Activated T-cell treated with anti-CD3 and anti-CD28 coated beads, Interleukin-2, amount 50 U/mL, for 72 hours (primary cell): ENCODE measurements at regions not wholly inside any gene's neighbourhood (a gene's known extent, or its start where the extent isn't known, plus 50 kb on each side); places are given as distances from the start of the nearest gene placed in this dataset.
A peak's percentile ranks its signal among the peaks of the same experiment; 100 is the strongest.
"Not testable (repeated sequence)": the region's sequence is repeated elsewhere in the genome, so short reads cannot be mapped to it uniquely, and the experiment has no call there.

Source experiments
- ATAC-seq, 2 donors: fragments of 150-1000 bp; cut with Tn5 transposase; replicated peaks in 1 of 2; 2 replicates each; pipeline ENCODE4 v1.10.0; 2021; ENCODE audit warnings: moderate library complexity in 2 of 2, mild to moderate bottlenecking in 1 of 2
- DNase-seq, 2 donors: peaks; one replicate each; pipeline ENCODE4 v3.0.0; 2021 to 2022; ENCODE audit warnings: mixed read lengths in 1 of 2
- H3K27ac Mint-ChIP-seq: one replicate; pipeline ENCODE4 v1.8.0; 2022; ENCODE audit warnings: mild to moderate bottlenecking, moderate library complexity, mixed read lengths
- H3K27me3 Mint-ChIP-seq: one replicate; pipeline ENCODE4 v1.8.0; 2022; ENCODE audit warnings: low read depth, mixed read lengths
- H3K36me3 Mint-ChIP-seq, 2 donors: one replicate each; pipeline ENCODE4 v1.8.0; 2022; ENCODE audit warnings: mixed read lengths in 2 of 2, mild to moderate bottlenecking in 1 of 2; ENCODE audit not compliant: insufficient read depth in 2 of 2
- H3K4me1 Mint-ChIP-seq: one replicate; pipeline ENCODE4 v1.8.0; 2022; ENCODE audit warnings: low read depth, mixed read lengths
- H3K4me3 Mint-ChIP-seq, 2 donors: one replicate each; pipeline ENCODE4 v1.8.0; 2022; ENCODE audit warnings: mild to moderate bottlenecking in 2 of 2, mixed read lengths in 2 of 2, moderate library complexity in 2 of 2
- H3K9me3 Mint-ChIP-seq, 2 donors: one replicate each; pipeline ENCODE4 v1.8.0; 2022; ENCODE audit warnings: mixed read lengths in 2 of 2

- no peak for ATAC-seq
- DNase-seq: no peak
- Mint-ChIP-seq H3K27ac (no peak overlapping the region), H3K4me3 (no peak overlapping the region), H3K9me3 (peaks cover 22 to 25% of the 10 kb centered on the region in 2 donors), H3K4me1 (peaks cover 5% of the 10 kb centered on the region), H3K27me3 (no peaks in the 10 kb centered on the region), H3K36me3 (peaks cover 17 to 23% of the 10 kb centered on the region in 2 donors)
Measured at GRCh38 chr12:46635818-46636217, 190.0 kb downstream of the SLC38A4 start.

GRCh38 chr12:46629331-46630229 is 196.2 kb downstream of the SLC38A4 start:
- no peak overlapping the region for H3K4me3 Mint-ChIP-seq
- DNase-seq (no peak), ATAC-seq (no peak)
- peaks cover 0 to 1% of the 10 kb centered on the region in 2 donors for H3K36me3 Mint-ChIP-seq
- H3K9me3 Mint-ChIP-seq: peaks cover 0 to 3% of the 10 kb centered on the region in 2 donors
- H3K4me1 Mint-ChIP-seq: peaks cover 5% of the 10 kb centered on the region
- H3K27ac Mint-ChIP-seq: no peak overlapping the region
- no peaks in the 10 kb centered on the region for H3K27me3 Mint-ChIP-seq

DNA sequence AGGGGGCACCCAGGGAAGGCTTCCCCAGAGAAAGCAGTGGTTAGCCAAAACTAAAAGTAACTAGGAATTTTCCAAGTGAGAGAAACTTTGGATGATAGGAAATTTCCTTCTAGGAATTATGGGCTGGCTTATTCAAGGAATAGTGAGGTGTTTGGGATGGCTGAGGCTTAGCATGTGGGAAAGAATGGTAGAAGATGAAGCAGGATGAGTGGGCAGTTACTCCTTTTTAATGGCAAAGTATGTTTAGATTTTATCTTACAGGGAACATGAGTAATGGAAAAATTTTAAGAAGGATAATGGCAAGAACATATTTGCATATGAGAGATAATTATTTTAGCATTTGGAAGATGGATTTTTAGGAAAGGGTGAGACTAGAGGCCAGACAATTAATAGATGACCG is 197.6 kb downstream of the SLC38A4 start:
- Mint-ChIP-seq H3K4me1 (peaks cover 5% of the 10 kb centered on the region), H3K9me3 (peaks cover 0 to 3% of the 10 kb centered on the region in 2 donors)

GRCh38 chr12:46627686-46628085 is 198.1 kb downstream of the SLC38A4 start:
- peaks cover 5% of the 10 kb centered on the region for H3K4me1 Mint-ChIP-seq
- H3K9me3 Mint-ChIP-seq: peaks cover 0 to 3% of the 10 kb centered on the region in 2 donors
- H3K36me3 Mint-ChIP-seq: no peaks in the 10 kb centered on the region
- no peak for DNase-seq
- no peaks in the 10 kb centered on the region for H3K27me3 Mint-ChIP-seq
- ATAC-seq: no peak
- no peak overlapping the region for H3K4me3 Mint-ChIP-seq
- no peak overlapping the region for H3K27ac Mint-ChIP-seq

More for the DNA sequence above, 197.6 kb downstream of the SLC38A4 start:
- Mint-ChIP-seq H3K36me3 (no peaks in the 10 kb centered on the region), H3K27me3 (no peaks in the 10 kb centered on the region), H3K4me3 (no peak overlapping the region), H3K27ac (no peak overlapping the region)
- DNase-seq (no peak), ATAC-seq (no peak)

GRCh38 chr12:46619474-46619873 is 206.3 kb downstream of the SLC38A4 start:
- DNase-seq, H3K4me3 Mint-ChIP-seq, H3K4me1 Mint-ChIP-seq, H3K27me3 Mint-ChIP-seq, H3K9me3 Mint-ChIP-seq, ATAC-seq, H3K27ac Mint-ChIP-seq: not testable (repeated sequence)
- H3K36me3 Mint-ChIP-seq: peaks cover 11 to 28% of the 10 kb centered on the region in 2 donors

DNA sequence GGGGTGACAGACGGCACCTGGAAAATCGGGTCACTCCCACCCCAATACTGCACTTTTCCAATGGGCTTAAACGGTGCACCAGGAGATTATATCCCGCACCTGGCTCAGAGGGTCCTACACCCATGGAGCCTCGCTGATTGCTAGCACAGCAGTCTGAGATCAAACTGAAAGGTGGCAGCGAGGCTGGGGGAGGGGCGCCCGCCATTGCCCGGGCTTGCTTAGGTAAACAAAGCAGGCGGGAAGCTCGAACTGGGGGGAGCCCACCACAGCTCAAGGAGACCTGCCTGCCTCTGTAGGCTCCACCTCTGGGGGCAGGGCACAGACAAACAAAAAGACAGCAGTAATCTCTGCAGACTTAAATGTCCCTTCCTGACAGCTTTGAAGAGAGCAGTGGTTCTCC is 208.1 kb downstream of the SLC38A4 start:
- not testable (repeated sequence) for DNase-seq, H3K27ac Mint-ChIP-seq, H3K4me1 Mint-ChIP-seq, H3K4me3 Mint-ChIP-seq, ATAC-seq, H3K27me3 Mint-ChIP-seq
- Mint-ChIP-seq H3K36me3 (peaks cover 13 to 32% of the 10 kb centered on the region in 2 donors), H3K9me3 (peaks cover 10 to 12% of the 10 kb centered on the region in 2 donors)

DNA sequence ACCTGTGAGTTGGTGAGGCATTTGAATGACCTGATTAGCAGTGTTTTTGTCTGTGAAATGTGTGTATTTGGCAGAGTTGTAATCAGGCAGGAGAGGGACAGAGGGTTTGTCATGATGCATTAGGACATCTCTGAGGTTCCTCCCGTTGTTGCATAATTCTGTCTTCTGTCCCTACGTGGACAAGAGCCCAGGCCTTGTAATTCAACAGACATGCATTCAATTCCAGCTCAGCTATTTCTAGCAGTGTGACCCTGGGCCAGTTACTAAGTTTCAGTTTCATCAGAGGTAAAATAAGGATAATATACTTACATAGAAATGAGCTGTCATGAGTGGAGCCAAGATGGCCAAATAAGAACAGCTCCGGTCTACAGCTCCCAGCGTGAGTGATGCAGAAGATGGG is 208.6 kb downstream of the SLC38A4 start:
- DNase-seq: no peak
- H3K9me3 Mint-ChIP-seq: peaks cover 9 to 16% of the 10 kb centered on the region in 2 donors
- ATAC-seq: no peak
- no peaks in the 10 kb centered on the region for H3K4me1 Mint-ChIP-seq
- H3K4me3 Mint-ChIP-seq: no peak overlapping the region
- peaks cover 17 to 33% of the 10 kb centered on the region in 2 donors for H3K36me3 Mint-ChIP-seq
- H3K27ac Mint-ChIP-seq: no peak overlapping the region
- H3K27me3 Mint-ChIP-seq: no peaks in the 10 kb centered on the region

DNA sequence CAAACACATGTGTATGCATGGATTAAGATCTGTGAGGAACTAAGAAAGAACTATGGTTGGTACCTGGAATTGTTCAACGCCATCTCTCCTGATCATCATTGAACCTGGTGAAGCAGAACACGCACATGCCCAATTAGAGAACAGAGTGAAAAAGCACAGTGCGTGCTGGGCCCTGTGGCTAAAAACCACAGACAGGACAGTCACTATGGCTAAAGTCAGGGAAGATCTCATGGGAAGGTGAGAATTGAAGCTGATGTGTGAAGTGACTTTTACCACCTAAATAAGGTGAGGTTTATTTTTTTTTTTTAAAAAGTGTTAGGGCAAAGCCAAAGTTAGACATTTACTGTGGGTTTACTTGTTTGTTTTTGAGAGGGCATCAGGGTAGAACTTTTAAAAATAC is 215.0 kb downstream of the SLC38A4 start:
- H3K36me3 Mint-ChIP-seq: peaks cover 9 to 12% of the 10 kb centered on the region in 2 donors
- no peak overlapping the region for H3K27ac Mint-ChIP-seq
- no peak overlapping the region for H3K4me3 Mint-ChIP-seq
- ATAC-seq (no peak), DNase-seq (no peak)
- H3K27me3 Mint-ChIP-seq: no peaks in the 10 kb centered on the region
- peaks cover 26% of the 10 kb centered on the region for H3K4me1 Mint-ChIP-seq
- H3K9me3 Mint-ChIP-seq: peaks cover 7 to 9% of the 10 kb centered on the region in 2 donors

DNA sequence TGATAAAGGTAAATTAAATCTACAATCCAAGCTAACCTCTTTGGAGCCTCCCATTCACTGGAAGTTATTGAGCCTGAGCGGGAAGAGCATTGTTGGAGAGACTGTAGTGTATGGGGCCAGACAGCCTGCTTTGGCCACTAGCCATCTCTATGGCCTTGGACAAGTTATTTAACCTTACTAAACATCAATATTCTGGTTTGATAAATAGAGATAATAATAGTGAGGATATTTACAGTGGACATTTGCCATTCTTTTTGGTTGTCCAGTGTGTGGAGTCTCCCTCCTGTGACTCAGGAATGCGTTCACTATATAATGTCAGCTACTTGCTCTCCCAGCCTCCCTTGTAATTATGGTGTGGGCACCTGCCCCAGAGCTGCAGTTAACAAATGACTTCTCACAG is 216.1 kb downstream of the SLC38A4 start:
- H3K9me3 Mint-ChIP-seq: peaks cover 7 to 14% of the 10 kb centered on the region in 2 donors
- H3K4me1 Mint-ChIP-seq: peaks cover 26% of the 10 kb centered on the region
- ATAC-seq: peak; percentile 22 to 30
- H3K36me3 Mint-ChIP-seq: peaks cover 11 to 12% of the 10 kb centered on the region in 2 donors
- H3K4me3 Mint-ChIP-seq: peak overlapping the region; percentile 59 to 85
- no peaks in the 10 kb centered on the region for H3K27me3 Mint-ChIP-seq
- peak overlapping the region; percentile 84 for H3K27ac Mint-ChIP-seq
- DNase-seq: no peak

GRCh38 chr12:46609273-46609623 is 216.5 kb downstream of the SLC38A4 start:
- H3K27ac Mint-ChIP-seq: peak overlapping the region; percentile 84
- peak in 1 of 2 donors; percentile 14 for DNase-seq
- peaks cover 10 to 11% of the 10 kb centered on the region in 2 donors for H3K36me3 Mint-ChIP-seq
- H3K27me3 Mint-ChIP-seq: no peaks in the 10 kb centered on the region
- ATAC-seq: peak; percentile 76 to 85
- peaks cover 7 to 14% of the 10 kb centered on the region in 2 donors for H3K9me3 Mint-ChIP-seq
- peaks cover 26% of the 10 kb centered on the region for H3K4me1 Mint-ChIP-seq
- H3K4me3 Mint-ChIP-seq: peak overlapping the region; percentile 59 to 85

DNA sequence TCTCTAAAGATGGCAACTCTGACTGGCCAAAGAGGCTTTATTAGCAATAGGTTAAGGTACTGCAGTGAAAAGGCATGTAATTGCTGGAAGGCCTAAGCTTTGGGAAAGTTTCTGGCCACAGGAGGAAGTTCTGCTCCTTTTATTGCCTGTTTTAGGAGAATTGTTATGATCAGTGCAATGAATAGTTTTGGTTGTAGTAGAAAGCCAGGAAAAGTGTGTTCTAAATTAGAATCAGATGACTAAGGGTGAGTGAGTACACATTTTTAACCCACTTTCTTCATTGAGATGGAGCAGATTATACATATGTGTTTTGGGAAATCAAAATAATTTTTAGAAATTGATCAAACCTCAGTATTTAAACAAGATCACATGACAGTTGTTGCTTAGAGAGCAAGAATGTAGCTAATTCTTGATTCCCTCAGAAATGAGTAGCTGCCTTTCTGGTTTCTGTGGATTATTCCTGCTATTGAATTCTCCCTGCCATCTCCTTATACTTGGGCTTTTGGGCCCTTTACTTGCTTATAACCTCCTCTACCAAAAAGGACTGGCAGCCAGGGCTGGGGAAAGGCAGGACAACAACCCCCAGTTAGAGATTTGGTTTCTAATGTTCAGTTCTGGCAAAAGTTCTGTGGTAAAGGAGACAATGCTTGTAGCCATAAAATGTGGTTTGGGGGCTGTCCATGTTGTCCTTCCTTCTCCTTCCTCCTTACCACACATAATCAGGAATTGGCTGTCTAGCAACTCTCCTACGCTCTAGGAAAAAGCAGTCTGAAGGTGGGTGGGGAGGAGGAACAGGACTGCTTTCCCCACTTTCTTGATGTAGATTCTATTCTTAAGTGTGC is 217.1 kb downstream of the SLC38A4 start:
- ATAC-seq (peak in 1 of 2 donors; percentile 21), DNase-seq (no peak)
- peak overlapping the region; percentile 59 to 85 for H3K4me3 Mint-ChIP-seq
- H3K27ac Mint-ChIP-seq: peak overlapping the region; percentile 84
- H3K4me1 Mint-ChIP-seq: peaks cover 26% of the 10 kb centered on the region
- no peaks in the 10 kb centered on the region for H3K27me3 Mint-ChIP-seq
- H3K9me3 Mint-ChIP-seq: peaks cover 7 to 14% of the 10 kb centered on the region in 2 donors
- peaks cover 9 to 11% of the 10 kb centered on the region in 2 donors for H3K36me3 Mint-ChIP-seq

DNA sequence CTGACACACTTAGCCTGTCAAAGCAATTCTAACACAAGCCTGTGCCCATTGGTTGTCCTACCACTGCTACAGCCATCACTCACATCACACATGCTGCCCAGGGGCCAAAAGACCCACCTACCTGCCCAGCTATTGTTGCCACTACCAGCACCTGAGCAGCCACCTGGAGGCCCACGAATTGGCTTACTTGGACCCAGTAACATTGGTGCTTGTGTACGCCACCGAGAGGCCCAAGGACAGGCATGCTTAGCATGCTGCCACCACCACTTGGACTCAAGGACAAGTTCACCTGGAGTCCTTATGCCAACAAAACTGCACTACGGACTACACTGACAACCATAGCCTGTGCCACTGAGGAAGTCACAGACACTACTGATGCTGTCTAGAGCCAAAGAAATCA is 221.1 kb downstream of the SLC38A4 start:
- peaks cover 10 to 23% of the 10 kb centered on the region in 2 donors for H3K9me3 Mint-ChIP-seq
- H3K4me3 Mint-ChIP-seq: no peak overlapping the region
- DNase-seq: no peak
- peaks cover 15% of the 10 kb centered on the region for H3K4me1 Mint-ChIP-seq
- no peaks in the 10 kb centered on the region for H3K27me3 Mint-ChIP-seq
- ATAC-seq: no peak
- H3K36me3 Mint-ChIP-seq: peaks cover 18 to 22% of the 10 kb centered on the region in 2 donors
- no peak overlapping the region for H3K27ac Mint-ChIP-seq
